NCI-H460 (cell line): ENCODE measurements at regions not wholly inside any gene's neighbourhood (a gene's known extent, or its start where the extent isn't known, plus 50 kb on each side); places are given as distances from the start of the nearest gene placed in this dataset.
"Not testable (repeated sequence)": the region's sequence is repeated elsewhere in the genome, so short reads cannot be mapped to it uniquely, and the experiment has no call there.

Experiments used
- DNase-seq: peaks from one replicate; pipeline ENCODE4 v3.0.0-alpha.2; 2016; ENCODE audit warnings: low read depth; ENCODE audit errors: extremely low read depth

- no peak for DNase-seq
Measured at GRCh38 chr1:105462308-105462707, 1594.2 kb upstream of the PRMT6 start.

GRCh38 chr1:105467549-105467948 is 1588.9 kb upstream of the PRMT6 start:
- no peak for DNase-seq

- DNase-seq, result not testable (repeated sequence)
Measured at GRCh38 chr1:105470541-105470940, 1585.9 kb upstream of the PRMT6 start.

- DNase-seq, result no peak
Measured at GRCh38 chr1:105483436-105483835, 1573.0 kb upstream of the PRMT6 start.

- DNase-seq, result no peak
Measured at GRCh38 chr1:105485207-105485606, 1571.3 kb upstream of the PRMT6 start.

GRCh38 chr1:105492921-105493320 is 1563.6 kb upstream of the PRMT6 start:
- no peak for DNase-seq

GRCh38 chr1:105516068-105516467 is 1540.4 kb upstream of the PRMT6 start:
- DNase-seq, result no peak

GRCh38 chr1:105533996-105534395 is 1522.5 kb upstream of the PRMT6 start:
- DNase-seq, result no peak

GRCh38 chr1:105544475-105544874 is 1512.0 kb upstream of the PRMT6 start:
- no peak for DNase-seq

- DNase-seq, result no peak
Measured at GRCh38 chr1:105556266-105556665, 1500.2 kb upstream of the PRMT6 start.

GRCh38 chr1:105558023-105558422 is 1498.5 kb upstream of the PRMT6 start:
- no peak for DNase-seq

- no peak for DNase-seq
Measured at GRCh38 chr1:105565006-105565405, 1491.5 kb upstream of the PRMT6 start.

- DNase-seq, result no peak
Measured at GRCh38 chr1:105585791-105586190, 1470.7 kb upstream of the PRMT6 start.

- no peak for DNase-seq
Measured at GRCh38 chr1:105591681-105592080, 1464.8 kb upstream of the PRMT6 start.

GRCh38 chr1:105608713-105609112 is 1447.8 kb upstream of the PRMT6 start:
- peak; percentile 26 for DNase-seq

GRCh38 chr1:105626276-105626987 is 1430.0 kb upstream of the PRMT6 start:
- DNase-seq, result no peak

- DNase-seq, result not testable (repeated sequence)
Measured at GRCh38 chr1:105631153-105631744, 1425.2 kb upstream of the PRMT6 start.

GRCh38 chr1:105632342-105633196 is 1423.9 kb upstream of the PRMT6 start:
- DNase-seq, result no peak

- no peak for DNase-seq
Measured at GRCh38 chr1:105636052-105636451, 1420.4 kb upstream of the PRMT6 start.

- no peak for DNase-seq
Measured at GRCh38 chr1:105641407-105641806, 1415.1 kb upstream of the PRMT6 start.

- DNase-seq, result no peak
Measured at GRCh38 chr1:105652109-105652508, 1404.4 kb upstream of the PRMT6 start.

- no peak for DNase-seq
Measured at GRCh38 chr1:105655032-105655431, 1401.4 kb upstream of the PRMT6 start.
